ENCODE measurements at regions not wholly inside any gene's neighbourhood (a gene's known extent, or its start where the extent isn't known, plus 50 kb on each side); places are given as distances from the start of the nearest gene placed in this dataset.

GRCh38 chr10:111784946-111785465, 398.6 kb downstream of the GPAM start:
- H3K4me3 ChIP-seq (ENCODE audit: low read depth, low read length), result no peak overlapping the region

DNA sequence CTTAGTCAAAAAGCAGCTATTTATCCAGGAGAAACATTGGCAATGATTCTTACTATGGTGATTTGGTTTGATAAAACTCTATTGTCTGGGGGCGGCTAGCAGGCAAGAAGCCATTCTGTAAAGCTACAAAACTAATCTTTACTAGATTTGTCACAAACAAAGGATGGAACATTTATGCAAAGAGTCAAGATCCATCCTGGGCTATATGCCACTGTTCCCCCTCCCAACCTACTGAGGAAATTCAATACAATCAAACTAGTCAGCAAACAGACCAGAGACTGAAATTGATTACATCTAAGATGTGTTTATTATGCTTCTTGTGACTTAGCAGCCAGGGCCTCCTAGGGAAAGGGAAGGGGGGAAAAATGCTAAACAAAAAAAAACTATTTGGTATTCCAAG, 397.6 kb downstream of the GPAM start:
- no peak overlapping the region for H3K4me3 ChIP-seq (ENCODE audit: low read depth, low read length)

GRCh38 chr10:111789821-111790220, 393.7 kb downstream of the GPAM start:
- no peak overlapping the region for H3K4me3 ChIP-seq (ENCODE audit: low read depth, low read length)

DNA sequence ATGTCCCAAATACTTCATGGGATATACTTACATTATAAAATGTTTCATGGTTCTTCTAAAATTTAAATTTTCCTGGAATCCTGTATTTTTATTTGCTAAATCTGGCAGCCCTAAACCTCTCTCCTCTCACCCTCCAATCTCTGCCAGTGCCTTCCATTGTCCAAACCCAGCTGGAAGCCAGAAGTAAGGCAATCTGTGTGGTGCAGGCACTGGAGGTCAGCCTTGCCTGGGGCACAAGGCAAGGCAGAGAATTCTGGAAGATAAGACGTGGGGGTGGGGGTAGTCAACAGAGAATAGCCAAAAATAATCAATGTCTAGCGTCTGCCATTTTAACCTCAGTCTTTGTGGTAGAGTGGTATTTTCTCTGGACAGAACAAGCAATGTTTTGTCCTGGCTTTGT, 381.7 kb downstream of the GPAM start:
- H3K4me3 ChIP-seq (ENCODE audit: low read depth, low read length), result no peak overlapping the region

DNA sequence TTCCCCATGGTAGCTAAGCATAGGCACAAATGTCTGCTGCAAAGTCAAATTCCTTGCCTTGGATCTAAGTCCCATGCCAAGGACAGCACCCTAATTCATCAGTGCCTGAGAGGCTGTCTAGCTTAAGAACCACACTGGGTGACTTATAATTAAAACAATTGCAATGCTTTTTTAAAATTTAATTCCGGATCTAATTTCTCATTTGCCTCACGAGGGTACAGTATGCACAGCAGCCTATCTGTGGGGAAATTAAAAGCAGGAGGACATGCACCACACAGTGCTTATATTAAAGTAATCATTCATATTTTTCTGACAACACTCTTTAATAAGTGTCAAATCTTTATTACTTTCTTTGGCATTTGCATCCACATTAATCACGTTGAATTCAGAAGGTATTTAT, 378.8 kb downstream of the GPAM start:
- H3K4me3 ChIP-seq (ENCODE audit: low read depth, low read length), result no peak overlapping the region

DNA sequence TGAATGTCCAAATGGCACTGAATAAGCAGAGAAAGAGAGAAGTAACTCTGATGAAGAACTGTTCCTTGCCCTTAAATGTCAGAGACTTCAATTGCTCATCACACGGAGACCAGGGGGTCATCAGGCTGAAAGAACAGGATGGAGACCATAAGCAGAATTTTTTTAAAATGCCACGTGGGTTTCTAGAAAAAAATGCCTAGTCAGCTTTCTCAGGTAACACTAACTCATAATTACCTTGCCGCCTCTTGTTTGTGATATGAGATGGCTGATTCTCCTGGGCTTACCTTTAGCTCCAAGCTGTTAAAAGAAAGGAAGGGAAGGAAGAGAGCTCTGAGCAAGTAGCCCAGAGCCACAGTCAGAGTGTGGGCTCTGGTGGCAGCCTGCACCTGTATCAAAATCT, 372.0 kb downstream of the GPAM start:
- no peak overlapping the region for H3K4me3 ChIP-seq (ENCODE audit: low read depth, low read length)

GRCh38 chr10:111820471-111820870, 363.1 kb downstream of the GPAM start:
- H3K4me3 ChIP-seq (ENCODE audit: low read depth, low read length), result no peak overlapping the region

- no peak overlapping the region for H3K4me3 ChIP-seq (ENCODE audit: low read depth, low read length)
Measured at GRCh38 chr10:111821871-111822270, 361.7 kb downstream of the GPAM start.

- no peak overlapping the region for H3K4me3 ChIP-seq (ENCODE audit: low read depth, low read length)
Measured at GRCh38 chr10:111822661-111823060, 360.9 kb downstream of the GPAM start.

- H3K4me3 ChIP-seq (ENCODE audit: low read depth, low read length), result no peak overlapping the region
Measured at GRCh38 chr10:111824128-111824527, 359.4 kb downstream of the GPAM start.

DNA sequence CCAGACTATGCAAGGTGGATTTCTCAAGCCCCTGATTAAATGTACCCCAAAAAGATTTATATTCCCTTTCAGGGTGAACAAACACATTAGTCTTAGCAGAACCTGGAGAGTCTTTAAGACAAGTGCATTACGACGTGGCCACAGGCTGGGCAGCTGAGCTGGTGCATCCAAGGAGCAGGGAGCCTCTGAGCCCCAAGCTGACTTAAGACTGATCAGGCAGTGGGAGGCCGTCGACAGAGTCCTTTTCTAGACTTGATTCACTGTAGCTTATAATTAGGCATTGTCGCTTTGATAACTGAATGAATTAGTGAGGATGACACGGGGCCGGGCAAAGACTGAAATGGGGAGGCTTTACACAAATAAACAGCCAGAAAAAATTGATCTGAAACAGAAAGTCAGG, 353.2 kb downstream of the GPAM start:
- H3K4me3 ChIP-seq (ENCODE audit: low read depth, low read length), result no peak overlapping the region

GRCh38 chr10:111831058-111831457, 352.5 kb downstream of the GPAM start:
- H3K4me3 ChIP-seq (ENCODE audit: low read depth, low read length), result no peak overlapping the region

DNA sequence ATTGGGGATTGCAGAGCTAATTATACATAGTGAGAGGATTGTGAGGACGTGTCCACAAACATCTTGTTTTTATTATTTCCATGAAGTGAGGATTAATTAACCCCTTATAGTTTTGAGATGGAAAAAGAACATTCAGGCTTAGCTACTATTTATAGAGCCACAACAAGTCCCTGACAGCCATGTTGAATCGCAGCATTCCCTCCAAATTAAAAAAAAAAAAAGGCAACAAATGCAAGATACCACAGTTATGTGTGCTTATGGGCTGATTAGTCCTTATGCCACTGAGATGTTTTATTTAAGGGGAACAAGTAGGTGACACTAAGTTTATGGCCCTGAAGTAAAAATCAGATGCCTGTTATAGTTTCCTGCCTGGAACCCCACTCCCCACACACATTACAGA, 350.3 kb downstream of the GPAM start:
- no peak overlapping the region for H3K4me3 ChIP-seq (ENCODE audit: low read depth, low read length)

- no peak overlapping the region for H3K4me3 ChIP-seq (ENCODE audit: low read depth, low read length)
Measured at GRCh38 chr10:111835574-111835973, 348.0 kb downstream of the GPAM start.

DNA sequence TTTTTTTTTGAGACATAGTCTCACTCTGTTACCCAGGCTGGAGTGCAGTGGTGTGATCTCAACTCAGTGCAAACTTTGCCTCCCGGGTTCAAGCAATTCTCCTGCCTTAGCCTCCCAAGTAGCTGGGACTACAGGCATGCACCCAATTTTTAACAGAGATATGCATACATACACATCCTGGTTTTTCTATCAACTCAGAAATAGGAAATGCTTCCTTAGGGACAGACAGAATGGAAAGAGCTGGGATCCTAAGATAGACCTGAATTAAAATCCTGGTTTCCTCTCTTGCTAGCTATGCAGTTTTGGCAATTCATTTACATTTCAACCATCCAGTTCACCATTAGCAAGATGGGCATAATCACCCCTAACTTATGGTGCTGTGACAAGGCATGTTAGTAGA, 347.5 kb downstream of the GPAM start:
- no peak overlapping the region for H3K4me3 ChIP-seq (ENCODE audit: low read depth, low read length)

DNA sequence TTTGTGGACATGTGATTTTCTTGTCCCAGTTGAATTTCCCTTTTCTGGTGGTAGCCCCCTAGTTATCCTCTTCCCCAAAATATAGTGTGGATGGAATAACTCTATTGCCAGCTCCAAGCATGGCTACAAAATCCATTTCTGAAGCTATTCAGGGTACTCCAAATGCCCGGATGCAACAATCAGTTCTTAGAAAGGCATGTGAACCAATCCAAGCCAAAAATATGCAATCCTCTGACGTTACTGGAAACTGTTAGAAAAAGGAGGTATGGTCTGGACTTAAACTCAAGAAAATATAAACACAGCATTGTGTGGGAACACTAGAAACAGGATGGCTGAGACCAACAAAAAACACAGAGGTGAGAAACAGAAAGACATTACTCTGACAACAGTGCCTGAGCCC, 347.0 kb downstream of the GPAM start:
- no peak overlapping the region for H3K4me3 ChIP-seq (ENCODE audit: low read depth, low read length)

GRCh38 chr10:111837086-111837485, 346.5 kb downstream of the GPAM start:
- H3K4me3 ChIP-seq (ENCODE audit: low read depth, low read length), result no peak overlapping the region

DNA sequence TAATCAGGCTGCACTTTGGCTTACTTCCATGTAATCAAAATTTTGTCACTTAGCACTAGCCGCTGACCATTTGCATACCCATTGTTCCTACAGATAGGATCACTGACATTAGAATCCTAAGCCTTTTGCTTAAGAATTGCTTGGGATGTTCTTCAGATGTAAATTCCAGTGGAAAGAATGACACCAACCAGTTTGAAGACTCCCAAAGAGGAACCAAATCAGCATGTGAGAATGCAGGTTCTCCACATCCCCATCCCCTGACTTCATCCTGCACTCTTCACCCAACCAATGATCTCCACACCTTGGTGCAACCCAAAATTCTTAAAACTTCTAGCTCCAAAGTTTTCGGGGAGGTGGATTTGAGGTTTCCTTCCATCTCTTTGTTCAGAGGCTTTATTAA, 345.6 kb downstream of the GPAM start:
- no peak overlapping the region for H3K4me3 ChIP-seq (ENCODE audit: low read depth, low read length)

DNA sequence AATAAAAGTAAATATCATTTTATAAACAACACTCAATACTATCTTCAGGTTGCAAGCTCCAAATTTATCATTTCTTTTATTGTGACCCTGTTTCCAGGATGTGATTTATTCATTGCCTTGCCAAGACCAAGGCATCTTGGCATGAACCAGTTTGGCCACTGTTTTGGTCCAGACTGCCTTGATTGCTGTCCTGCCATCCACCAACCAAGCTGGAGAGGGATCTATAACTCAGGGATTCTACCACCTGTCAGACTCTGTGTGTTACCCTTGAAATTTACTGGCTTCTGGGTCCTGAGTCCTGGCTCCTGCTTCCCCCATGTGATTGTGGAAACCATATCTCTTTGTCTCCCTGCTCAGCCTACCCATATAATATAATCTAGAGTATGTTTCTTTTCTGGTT, 343.0 kb downstream of the GPAM start:
- no peak overlapping the region for H3K4me3 ChIP-seq (ENCODE audit: low read depth, low read length)

GRCh38 chr10:111852801-111853200, 330.8 kb downstream of the GPAM start:
- no peak overlapping the region for H3K4me3 ChIP-seq (ENCODE audit: low read depth, low read length)

GRCh38 chr10:111856631-111857030, 326.9 kb downstream of the GPAM start:
- H3K4me3 ChIP-seq (ENCODE audit: low read depth, low read length), result no peak overlapping the region

- no peak overlapping the region for H3K4me3 ChIP-seq (ENCODE audit: low read depth, low read length)
Measured at GRCh38 chr10:111865550-111865949, 318.0 kb downstream of the GPAM start.

DNA sequence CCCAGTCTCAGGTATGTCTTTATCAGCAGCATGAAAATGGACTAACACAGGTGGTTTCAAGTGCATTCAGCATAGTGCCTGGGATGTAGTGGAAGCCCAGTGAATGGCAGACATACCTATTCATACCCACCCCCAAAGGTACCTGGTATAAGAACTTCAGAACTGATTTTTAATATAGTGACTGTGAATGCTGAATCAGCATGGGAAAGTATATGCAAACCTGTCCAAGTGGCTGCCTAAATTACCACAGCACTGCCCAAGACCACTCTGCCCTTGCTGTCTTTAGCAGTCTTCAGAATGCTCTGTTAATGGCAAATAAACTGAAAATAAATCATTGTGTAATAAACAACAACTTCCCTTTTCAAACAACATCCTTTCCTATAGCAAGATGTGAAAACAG, 312.1 kb downstream of the GPAM start:
- H3K4me3 ChIP-seq (ENCODE audit: low read depth, low read length), result no peak overlapping the region

DNA sequence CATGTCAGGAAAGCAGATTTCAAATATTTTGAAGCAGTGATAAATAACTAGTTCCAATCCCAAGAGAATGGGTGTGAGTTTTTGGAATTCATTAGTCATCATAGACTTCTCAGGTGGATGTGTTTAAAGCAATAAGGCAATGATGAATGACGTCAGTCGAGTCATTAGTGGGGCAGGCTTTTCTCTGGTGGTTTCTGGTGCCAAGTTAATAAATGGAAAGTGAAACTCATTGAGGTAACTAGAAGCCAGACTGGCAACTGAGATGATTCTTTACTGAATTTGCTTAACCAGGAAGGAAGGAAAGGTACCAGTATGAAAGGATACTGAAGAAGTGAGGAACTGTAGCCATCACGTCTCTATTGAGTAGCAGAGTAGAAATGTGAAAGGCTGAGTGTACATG, 311.0 kb downstream of the GPAM start:
- H3K4me3 ChIP-seq (ENCODE audit: low read depth, low read length), result no peak overlapping the region
